ENCODE measurements at regions not wholly inside any gene's neighbourhood (a gene's known extent, or its start where the extent isn't known, plus 50 kb on each side); places are given as distances from the start of the nearest gene placed in this dataset.

- DNase-seq (no peak), ATAC-seq (no peak)
- Histone ChIP-seq H3K4me3 (no peak overlapping the region), H3K27ac (no peak overlapping the region), H3K36me3 (no peaks in the 10 kb centered on the region), H3K9me3 (no peaks in the 10 kb centered on the region), H3K27me3 (no peaks in the 10 kb centered on the region), H3K4me1 (no peaks in the 10 kb centered on the region)
- 86% methylated on average over 3 of the region's 3 CpGs for WGBS (ENCODE audit: insufficient coverage, low coverage, low lambda C conversion rate, missing lambda C conversion rate)
- TF ChIP-seq, protein P1, sequence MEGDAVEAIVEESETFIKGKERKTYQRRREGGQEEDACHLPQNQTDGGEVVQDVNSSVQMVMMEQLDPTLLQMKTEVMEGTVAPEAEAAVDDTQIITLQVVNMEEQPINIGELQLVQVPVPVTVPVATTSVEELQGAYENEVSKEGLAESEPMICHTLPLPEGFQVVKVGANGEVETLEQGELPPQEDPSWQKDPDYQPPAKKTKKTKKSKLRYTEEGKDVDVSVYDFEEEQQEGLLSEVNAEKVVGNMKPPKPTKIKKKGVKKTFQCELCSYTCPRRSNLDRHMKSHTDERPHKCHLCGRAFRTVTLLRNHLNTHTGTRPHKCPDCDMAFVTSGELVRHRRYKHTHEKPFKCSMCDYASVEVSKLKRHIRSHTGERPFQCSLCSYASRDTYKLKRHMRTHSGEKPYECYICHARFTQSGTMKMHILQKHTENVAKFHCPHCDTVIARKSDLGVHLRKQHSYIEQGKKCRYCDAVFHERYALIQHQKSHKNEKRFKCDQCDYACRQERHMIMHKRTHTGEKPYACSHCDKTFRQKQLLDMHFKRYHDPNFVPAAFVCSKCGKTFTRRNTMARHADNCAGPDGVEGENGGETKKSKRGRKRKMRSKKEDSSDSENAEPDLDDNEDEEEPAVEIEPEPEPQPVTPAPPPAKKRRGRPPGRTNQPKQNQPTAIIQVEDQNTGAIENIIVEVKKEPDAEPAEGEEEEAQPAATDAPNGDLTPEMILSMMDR (IDR thresholded peaks at IDR 0.05): no peak
- no peak for TF ChIP-seq POLR2A (IDR thresholded peaks at IDR 0.05)
- intact Hi-C loops (cut with DNase I): no loop called here
Measured at GRCh38 chr11:111001986-111002611, 243.4 kb upstream of the POU2AF2 start.

- no peaks in the 10 kb centered on the region for H3K36me3 ChIP-seq
- WGBS (ENCODE audit: insufficient coverage, low coverage, low lambda C conversion rate, missing lambda C conversion rate): 77% methylated on average over 2 of the region's 2 CpGs
- H3K4me1 ChIP-seq: no peaks in the 10 kb centered on the region
- H3K9me3 ChIP-seq: no peaks in the 10 kb centered on the region
- TF ChIP-seq POLR2A (IDR thresholded peaks at IDR 0.05): no peak
- intact Hi-C loops (cut with DNase I): no loop called here
- no peak for DNase-seq
- ATAC-seq: no peak
- no peak overlapping the region for H3K27ac ChIP-seq
- H3K27me3 ChIP-seq: no peaks in the 10 kb centered on the region
- H3K4me3 ChIP-seq: no peak overlapping the region
Measured at GRCh38 chr11:111001081-111001430, 244.5 kb upstream of the POU2AF2 start.

DNA sequence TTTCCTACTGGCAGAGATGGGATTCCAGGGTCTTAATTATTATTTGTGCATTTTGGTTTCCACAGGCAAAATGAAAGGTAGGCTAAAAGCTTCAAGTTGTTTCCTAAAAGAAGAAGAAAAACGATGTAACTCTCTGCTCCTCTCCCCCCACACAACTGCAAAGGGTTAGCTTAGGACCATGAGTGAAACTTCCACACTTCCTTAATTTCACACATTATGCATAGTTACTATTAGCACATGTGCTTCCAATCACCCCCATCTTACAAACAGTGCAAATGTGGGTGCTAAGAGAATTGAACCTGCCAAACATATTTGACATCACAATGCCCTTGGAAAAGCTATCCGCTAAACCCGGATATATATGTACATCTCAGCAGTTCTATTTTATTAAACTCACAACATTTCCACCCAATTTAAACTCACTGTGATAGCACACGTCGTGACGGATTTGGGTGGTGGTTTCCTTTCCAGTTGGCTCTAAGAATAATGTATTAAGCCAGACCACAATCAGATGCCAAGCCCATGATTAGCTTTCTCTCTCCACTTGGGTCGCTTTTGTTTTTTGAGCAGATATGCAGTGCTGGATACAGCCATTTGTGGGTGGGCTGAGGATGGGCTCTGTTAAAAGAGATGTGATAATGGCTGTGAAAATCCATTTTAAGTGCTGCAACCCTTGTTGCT, 245.0 kb upstream of the POU2AF2 start:
- Histone ChIP-seq H3K36me3 (no peaks in the 10 kb centered on the region), H3K4me3 (no peak overlapping the region), H3K4me1 (no peaks in the 10 kb centered on the region), H3K9me3 (no peaks in the 10 kb centered on the region), H3K27me3 (no peaks in the 10 kb centered on the region), H3K27ac (no peak overlapping the region)
- ATAC-seq (no peak), DNase-seq (no peak)
- intact Hi-C loops (cut with DNase I): no loop called here
- TF ChIP-seq POLR2A (IDR thresholded peaks at IDR 0.05): no peak
- TF ChIP-seq, protein P1 (IDR thresholded peaks at IDR 0.05): no peak
- WGBS (ENCODE audit: insufficient coverage, low coverage, low lambda C conversion rate, missing lambda C conversion rate): 76% methylated on average over 7 of the region's 7 CpGs

- intact Hi-C loops (cut with DNase I): no loop called here
- H3K9me3 ChIP-seq: no peaks in the 10 kb centered on the region
- no peaks in the 10 kb centered on the region for H3K36me3 ChIP-seq
- no peak overlapping the region for H3K4me3 ChIP-seq
- 75% methylated on average over 1 of the region's 1 CpG for WGBS (ENCODE audit: insufficient coverage, low coverage, low lambda C conversion rate, missing lambda C conversion rate)
- TF ChIP-seq POLR2A (IDR thresholded peaks at IDR 0.05): no peak
- TF ChIP-seq, protein P1 (IDR thresholded peaks at IDR 0.05): no peak
- H3K27ac ChIP-seq: no peak overlapping the region
- DNase-seq (no peak), ATAC-seq (no peak)
- peaks cover 0 to 6% (median 2%) of the 10 kb centered on the region in 4 donors for H3K4me1 ChIP-seq
- H3K27me3 ChIP-seq: no peaks in the 10 kb centered on the region
Measured at GRCh38 chr11:110992481-110992880, 253.0 kb upstream of the POU2AF2 start.

DNA sequence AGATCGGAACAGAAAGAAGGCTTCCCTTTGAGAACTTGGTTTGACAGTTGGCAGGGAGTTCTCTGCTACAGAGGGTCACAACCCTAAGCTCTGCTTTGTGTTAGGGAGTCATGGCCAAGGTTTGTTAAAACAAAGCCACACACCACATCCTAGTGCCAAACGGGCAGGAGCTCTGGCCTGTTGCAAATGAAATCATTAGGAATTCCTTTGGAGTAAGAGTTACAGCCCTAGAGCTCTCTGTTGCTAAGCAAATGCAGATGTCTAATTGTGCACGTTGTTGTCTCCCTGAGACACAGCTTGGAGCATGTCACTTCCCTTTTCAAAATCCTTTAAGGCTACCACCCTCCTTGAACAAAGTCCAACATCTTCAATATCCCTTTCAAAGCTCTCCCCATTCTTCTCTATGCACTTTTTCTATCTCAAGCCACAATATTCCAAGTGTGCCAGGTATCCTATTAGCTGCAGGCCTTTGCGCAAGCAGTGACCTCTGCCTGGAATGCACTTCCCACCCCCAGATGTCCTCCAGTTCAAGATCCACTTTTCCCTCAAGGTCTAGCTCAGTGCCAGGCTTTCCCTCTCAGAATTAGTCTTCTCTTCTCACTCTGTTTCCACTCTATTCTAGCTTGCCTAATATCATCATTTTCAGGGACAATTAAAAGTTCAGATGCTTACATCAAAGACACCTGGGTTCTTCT, 253.7 kb upstream of the POU2AF2 start:
- ATAC-seq: peak in 1 of 4 donors; percentile 59
- Histone ChIP-seq H3K27ac (no peak overlapping the region), H3K36me3 (no peaks in the 10 kb centered on the region), H3K4me3 (no peak overlapping the region), H3K4me1 (peaks cover 0 to 6% (median 2%) of the 10 kb centered on the region in 4 donors), H3K9me3 (no peaks in the 10 kb centered on the region), H3K27me3 (no peaks in the 10 kb centered on the region)
- intact Hi-C loops (cut with DNase I): no loop called here
- TF ChIP-seq, protein P1 (IDR thresholded peaks at IDR 0.05): no peak
- no peak for TF ChIP-seq POLR2A (IDR thresholded peaks at IDR 0.05)
- DNase-seq: peak in 1 of 3 donors; percentile 47
- WGBS (ENCODE audit: insufficient coverage, low coverage, low lambda C conversion rate, missing lambda C conversion rate): 58% methylated on average over 3 of the region's 4 CpGs
